Stomach (tissue), 8 donors: ENCODE measurements at regions not wholly inside any gene's neighbourhood (a gene's known extent, or its start where the extent isn't known, plus 50 kb on each side); places are given as distances from the start of the nearest gene placed in this dataset.

Experiments
- DNase-seq, 2 donors: peaks; one replicate each; pipeline versions ENCODE4 v3.0.0 to v3.0.0-alpha.2; 2013 to 2019
- H3K27ac ChIP-seq, 5 donors: fragments of 200-600 bp in 4 of 5; sonication (generic) in 4 of 5; one replicate each; pipeline ENCODE4 v1.5.1; 2013 to 2019; ENCODE audit warnings: mild to moderate bottlenecking in 1 of 5, moderate library complexity in 1 of 5
- H3K27me3 ChIP-seq, 3 donors: fragments of 200-600 bp; sonication (generic); one replicate each; pipeline ENCODE4 v1.5.1; 2017 to 2019; ENCODE audit warnings: mixed run types in 1 of 3
- H3K36me3 ChIP-seq, 4 donors: fragments of 200-600 bp; sonication (generic); 1 replicate in 3 of 4; 2 replicates in 1 of 4; pipeline ENCODE4 v1.5.1; 2016 to 2019
- H3K4me1 ChIP-seq, 4 donors: fragments of 200-600 bp; sonication (generic); one replicate each; pipeline ENCODE4 v1.5.1; 2016 to 2019
- H3K4me3 ChIP-seq, 4 donors: fragments of 200-600 bp; sonication (generic) in 3 of 4; one replicate each; pipeline ENCODE4 v1.5.1; 2016 to 2019; ENCODE audit warnings: mild to moderate bottlenecking in 1 of 4
- H3K9me3 ChIP-seq, 4 donors: fragments of 200-600 bp; sonication (generic); one replicate each; pipeline ENCODE4 v1.5.1; 2016 to 2019
- CTCF ChIP-seq, 7 experiments: fragments of 450-650 bp in 4 of 7; fragments of 200-600 bp in 3 of 7; sonication (generic) in 3 of 7; IDR thresholded peaks; one replicate each; pipeline ENCODE4 v1.5.1; 2016 to 2019; ENCODE audit warnings: antibody characterized with exemption in 7 of 7, control low read depth in 2 of 7, mild to moderate bottlenecking in 1 of 7
- EP300 ChIP-seq: sonication (generic); formaldehyde crosslinking; IDR thresholded peaks from one replicate; pipeline ENCODE4 v1.6.1; 2017; ENCODE audit warnings: antibody characterized with exemption
- POLR2A ChIP-seq, 4 donors: fragments of 450-650 bp; IDR thresholded peaks; one replicate each; pipeline ENCODE4 v1.6.1; 2016; ENCODE audit warnings: antibody characterized with exemption in 4 of 4, control low read depth in 2 of 4, mild to moderate bottlenecking in 1 of 4, moderate library complexity in 1 of 4
- POLR2AphosphoS5 ChIP-seq, 3 donors: sonication (generic); formaldehyde crosslinking; IDR thresholded peaks; one replicate each; pipeline ENCODE4 v1.6.1; 2016; ENCODE audit warnings: antibody characterized with exemption in 3 of 3
- WGBS, 5 donors: extraction: QIAGEN DNeasy Blood & Tissue Kit in 3 of 5; methylation state at CpG; one replicate each; pipeline versions ENCODE4 v1.1.5 to v1.1.7; 2013 to 2018; 5-methylcytosine and 5-hydroxymethylcytosine counted together
- intact Hi-C: fragments of 100-400 bp; cut with DNase I; formaldehyde crosslinking; loops from one replicate; pipeline ENCODE4 v1.15.1; 2023; ENCODE audit warnings: low total_unique reads
- donor health status: healthy with polysubstance abuse.
- donor health status: Bipolar disorder and iron deficiency.
- donor health status: healthy.

DNA sequence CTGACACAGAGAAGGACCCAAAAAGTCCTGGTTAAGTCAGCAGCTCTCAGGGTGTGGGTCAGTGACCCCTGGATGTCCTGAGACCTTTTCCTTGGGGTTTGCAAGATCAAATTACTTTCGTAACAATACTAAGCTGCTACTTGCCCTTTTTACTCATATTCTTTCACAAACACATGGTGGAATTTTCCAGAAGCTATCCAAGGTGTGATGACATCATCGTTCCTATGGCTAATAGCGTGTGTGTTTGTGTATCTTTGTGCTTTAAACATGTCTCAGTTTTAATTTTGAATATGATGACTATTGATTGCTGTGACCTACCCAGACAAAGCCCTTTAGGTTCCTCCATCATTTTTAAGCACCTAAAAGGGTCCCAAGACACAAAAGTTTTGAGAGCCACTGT is 176.2 kb downstream of the PHETA1 start:
- H3K27me3 ChIP-seq = peaks cover 0 to 49% (median 0%) of the 10 kb centered on the region in 3 donors
- H3K27ac ChIP-seq = no peak overlapping the region
- 55 to 66% (median 65%) methylated on average over 3 of the region's 3 CpGs for WGBS, 5 donors
- intact Hi-C loops = no loop called here
- no peaks in the 10 kb centered on the region for H3K4me1 ChIP-seq
- no peaks in the 10 kb centered on the region for H3K36me3 ChIP-seq
- no peak for DNase-seq
- TF ChIP-seq POLR2A (IDR thresholded peaks at IDR 0.05) (no peak), POLR2AphosphoS5 (IDR thresholded peaks at IDR 0.05) (no peak), EP300 (no peak), CTCF (IDR thresholded peaks at IDR 0.05) (no peak)
- peaks cover 0 to 8% (median 2%) of the 10 kb centered on the region in 4 donors for H3K9me3 ChIP-seq
- no peak overlapping the region for H3K4me3 ChIP-seq

DNA sequence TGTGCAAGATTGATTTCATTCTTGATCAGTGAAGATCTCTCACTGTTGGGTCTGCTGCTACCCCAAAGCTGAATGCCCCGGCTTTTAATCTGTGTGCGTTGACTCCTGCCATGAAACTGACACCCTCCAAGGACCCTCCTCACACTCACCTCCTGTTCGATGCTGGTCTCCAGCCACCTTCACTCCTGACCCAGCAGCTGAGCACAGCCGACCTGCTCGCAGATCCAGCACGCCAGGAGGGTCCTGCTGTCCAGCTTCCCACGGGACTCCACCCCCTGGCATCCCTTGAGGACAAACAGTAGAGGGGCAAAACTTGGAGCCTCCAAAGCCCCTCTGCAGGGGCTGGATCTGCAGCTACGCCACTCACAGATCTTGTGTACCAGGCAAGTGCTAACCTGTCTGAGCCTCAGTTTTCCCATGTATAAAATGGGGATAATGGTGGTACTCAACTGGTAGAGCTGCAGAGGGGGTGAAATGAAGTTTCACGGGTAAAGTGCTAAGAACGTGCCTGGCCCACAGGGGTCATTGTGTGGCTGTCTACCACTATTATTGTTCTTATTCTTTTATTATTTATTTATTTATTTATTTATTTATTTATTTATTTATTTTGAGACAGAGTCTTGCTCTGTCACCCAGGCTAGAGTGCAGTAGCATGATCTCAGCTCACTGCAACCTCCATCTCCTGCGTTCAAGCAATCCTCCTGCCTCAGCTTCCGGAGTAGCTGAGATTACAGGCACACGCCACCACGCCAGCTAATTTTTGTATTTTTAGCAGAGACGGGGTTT is 178.0 kb downstream of the PHETA1 start:
- TF ChIP-seq POLR2A (IDR thresholded peaks at IDR 0.05) = no peak
- 86 to 88% (median 87%) methylated on average over 15 of the region's 15 CpGs for WGBS, 5 donors
- intact Hi-C loops = no loop called here
- Histone ChIP-seq H3K4me1 (no peaks in the 10 kb centered on the region), H3K9me3 (peaks cover 0 to 8% (median 2%) of the 10 kb centered on the region in 4 donors), H3K36me3 (no peaks in the 10 kb centered on the region), H3K27me3 (peaks cover 0 to 46% (median 0%) of the 10 kb centered on the region in 3 donors), H3K4me3 (no peak overlapping the region), H3K27ac (no peak overlapping the region)
- DNase-seq = no peak

DNA sequence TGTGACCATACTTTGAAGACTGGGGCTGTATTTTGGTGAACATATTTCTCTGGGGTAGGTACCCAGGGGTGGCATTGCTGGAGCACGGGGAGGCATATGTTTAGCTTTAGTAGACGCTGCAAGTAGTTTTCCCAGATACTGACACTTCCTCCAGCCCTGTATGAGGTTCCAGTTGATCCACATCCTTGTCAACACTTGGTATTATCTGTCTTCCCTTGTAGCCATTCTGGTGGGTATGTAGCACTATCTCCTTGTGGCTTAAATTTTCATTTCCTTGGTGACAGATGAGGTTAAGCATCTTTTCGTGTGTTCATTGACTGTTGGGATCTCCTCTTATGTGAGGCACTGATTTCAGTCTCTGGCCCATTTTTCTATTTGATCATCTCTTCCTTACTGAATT is 179.1 kb downstream of the PHETA1 start:
- TF ChIP-seq EP300 = no peak
- TF ChIP-seq POLR2A (IDR thresholded peaks at IDR 0.05) = no peak
- no peak for TF ChIP-seq CTCF (IDR thresholded peaks at IDR 0.05)
- no peak for TF ChIP-seq POLR2AphosphoS5 (IDR thresholded peaks at IDR 0.05)
- Histone ChIP-seq H3K4me3 (no peak overlapping the region), H3K36me3 (no peaks in the 10 kb centered on the region), H3K4me1 (no peaks in the 10 kb centered on the region), H3K27me3 (peaks cover 0 to 38% (median 0%) of the 10 kb centered on the region in 3 donors), H3K27ac (no peak overlapping the region), H3K9me3 (peaks cover 0 to 8% (median 2%) of the 10 kb centered on the region in 4 donors)
- DNase-seq = no peak
- 72 to 86% (median 83%) methylated on average over 3 of the region's 3 CpGs for WGBS, 5 donors
- intact Hi-C loops = no loop called here

DNA sequence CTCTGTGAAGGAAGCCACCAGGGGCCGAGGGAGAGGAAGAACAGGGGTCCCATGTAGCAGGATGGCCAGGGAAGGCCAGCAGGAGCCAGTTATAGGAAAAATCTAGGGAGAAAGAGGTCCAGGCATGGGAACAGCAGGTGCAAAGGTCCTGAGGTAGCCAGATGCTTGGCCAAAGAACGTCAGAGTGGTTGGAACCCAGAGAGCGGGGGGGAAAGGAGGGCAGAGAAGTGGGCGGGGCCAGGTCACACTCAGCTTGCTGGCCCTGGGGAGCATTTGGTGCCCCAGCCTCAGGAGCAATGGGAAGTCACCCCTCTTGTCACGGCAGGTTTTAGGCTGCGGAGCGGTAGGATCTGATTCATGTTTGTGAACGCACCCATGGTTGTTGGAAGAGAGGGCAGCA is 180.5 kb downstream of the PHETA1 start:
- TF ChIP-seq POLR2AphosphoS5 (IDR thresholded peaks at IDR 0.05) (no peak), CTCF (IDR thresholded peaks at IDR 0.05) (no peak), POLR2A (IDR thresholded peaks at IDR 0.05) (no peak), EP300 (no peak)
- DNase-seq = no peak
- Histone ChIP-seq H3K36me3 (no peaks in the 10 kb centered on the region), H3K27me3 (peaks cover 0 to 26% (median 0%) of the 10 kb centered on the region in 3 donors), H3K27ac (no peak overlapping the region), H3K9me3 (peaks cover 0 to 8% (median 2%) of the 10 kb centered on the region in 4 donors), H3K4me3 (no peak overlapping the region), H3K4me1 (no peaks in the 10 kb centered on the region)
- 82 to 85% (median 83%) methylated on average over 8 of the region's 8 CpGs for WGBS, 5 donors
- intact Hi-C loops = no loop called here

DNA sequence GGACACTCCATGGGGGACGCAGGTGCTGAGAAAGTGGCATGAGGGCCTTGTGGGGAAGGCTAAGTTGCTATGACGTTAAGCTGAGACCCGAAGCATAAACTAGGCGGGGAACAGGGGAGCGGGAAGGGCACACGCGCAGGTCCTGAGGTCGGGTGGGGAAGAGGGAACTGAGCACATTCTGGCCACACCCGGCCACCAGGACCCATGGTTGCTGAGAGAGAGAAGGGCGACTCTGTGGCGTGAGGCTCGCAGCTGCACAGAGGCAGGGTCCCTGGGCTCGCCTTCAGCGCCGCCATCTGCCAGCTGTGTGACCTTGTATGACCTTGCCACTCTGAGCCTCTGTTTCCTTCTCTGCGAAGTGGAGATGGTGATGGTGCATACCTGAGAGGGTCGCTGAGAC is 182.5 kb downstream of the PHETA1 start:
- intact Hi-C loops = no loop called here
- peaks cover 0 to 8% (median 2%) of the 10 kb centered on the region in 4 donors for H3K9me3 ChIP-seq
- WGBS, 5 donors = 71 to 80% (median 73%) methylated on average over 17 of the region's 17 CpGs
- DNase-seq = no peak
- H3K27me3 ChIP-seq = peaks cover 0 to 27% (median 4%) of the 10 kb centered on the region in 3 donors
- H3K27ac ChIP-seq = no peak overlapping the region
- no peak overlapping the region for H3K4me3 ChIP-seq
- TF ChIP-seq POLR2A (IDR thresholded peaks at IDR 0.05) (no peak), POLR2AphosphoS5 (IDR thresholded peaks at IDR 0.05) (no peak), CTCF (IDR thresholded peaks at IDR 0.05) (no peak), EP300 (no peak)
- H3K36me3 ChIP-seq = no peaks in the 10 kb centered on the region
- H3K4me1 ChIP-seq = peaks cover 0 to 5% (median 2%) of the 10 kb centered on the region in 4 donors
